IMR-90 (cell line): ENCODE measurements at regions not wholly inside any gene's neighbourhood (a gene's known extent, or its start where the extent isn't known, plus 50 kb on each side); places are given as distances from the start of the nearest gene placed in this dataset.

ENCODE experiments used
- ATAC-seq: fragments of 200-7000 bp; cut with Tn5 transposase; 2 replicates; pipeline ENCODE4 v1.9.1; 2020; ENCODE audit warnings: low read depth, mild to moderate bottlenecking, moderate library complexity
- BruUV-seq: library from RNA; stranded (reverse); fragments of 400-500 nt; replicated peaks from 2 replicates; lab custom pipeline; 2021; lab: Mats Ljungman, UMichigan
- CTCF ChIA-PET: fragments of 300-600 bp; formaldehyde crosslinking; extraction: SDS; loops from one replicate; lab custom pipeline; 2021; ENCODE audit warnings: antibody characterized with exemption; lab: Yijun Ruan, JAX
- POLR2A ChIA-PET: fragments of 300-600 bp; sonication (Branson Sonifier 250); formaldehyde crosslinking; loops from one replicate; lab custom pipeline; 2022; ENCODE audit warnings: antibody characterized with exemption; ENCODE audit not compliant: unreplicated experiment; lab: Charles Lee
- DNase-seq: peaks from one replicate; pipeline ENCODE4 v3.0.0; 2013
- H2AFZ ChIP-seq: replicated peaks from 2 replicates; pipeline ENCODE3; 2013; ENCODE audit warnings: low read length, mild to moderate bottlenecking; ENCODE audit not compliant: poor library complexity
- H2AK5ac ChIP-seq: 2 replicates; pipeline ENCODE4 v1.6.1; 2013; ENCODE audit warnings: low read depth, low read length, inconsistent platforms
- H2AK9ac ChIP-seq: replicated peaks from 2 replicates; pipeline ENCODE3; 2013; ENCODE audit warnings: mild to moderate bottlenecking, low read depth, low read length, moderate library complexity; ENCODE audit not compliant: poor library complexity
- H2BK120ac ChIP-seq: 2 replicates; pipeline ENCODE4 v1.6.1; 2013; ENCODE audit warnings: low read depth, low read length, inconsistent platforms
- H2BK15ac ChIP-seq: 3 replicates; pipeline ENCODE4 v1.6.1; 2013; ENCODE audit warnings: low read depth, low read length, inconsistent platforms
- H2BK20ac ChIP-seq: 2 replicates; pipeline ENCODE4 v1.6.1; 2013; ENCODE audit warnings: low read depth, mild to moderate bottlenecking, inconsistent platforms, low read length, moderate library complexity
- H2BK5ac ChIP-seq: 2 replicates; pipeline ENCODE4 v1.6.1; 2013; ENCODE audit warnings: mild to moderate bottlenecking, low read depth, low read length, inconsistent platforms; ENCODE audit not compliant: poor library complexity, severe bottlenecking
- H3K14ac ChIP-seq: replicated peaks from 2 replicates; pipeline ENCODE4 v1.6.1; 2013; ENCODE audit warnings: low read depth, low read length, inconsistent platforms
- H3K18ac ChIP-seq: 2 replicates; pipeline ENCODE4 v1.6.1; 2013; ENCODE audit warnings: low read depth, low read length, control low read depth
- H3K23ac ChIP-seq: 2 replicates; pipeline ENCODE4 v1.6.1; 2013; ENCODE audit warnings: low read depth, low read length, inconsistent platforms
- H3K27ac ChIP-seq: 2 replicates; pipeline ENCODE4 v1.5.1; 2013; ENCODE audit warnings: mild to moderate bottlenecking, control low read depth, low read length; ENCODE audit not compliant: insufficient read depth
- H3K27me3 ChIP-seq: 2 replicates; pipeline ENCODE4 v1.6.1; 2013; ENCODE audit warnings: low read length; ENCODE audit not compliant: control insufficient read depth, insufficient read depth
- H3K36me3 ChIP-seq: 2 replicates; pipeline ENCODE4 v1.6.1; 2013; ENCODE audit warnings: low read length, mixed read lengths; ENCODE audit not compliant: control insufficient read depth, insufficient read depth
- H3K4ac ChIP-seq: 2 replicates; pipeline ENCODE4 v1.6.1; 2013; ENCODE audit warnings: low read depth, low read length, inconsistent platforms
- H3K4me1 ChIP-seq: 2 replicates; pipeline ENCODE4 v1.6.1; 2013; ENCODE audit warnings: low read length, mixed read lengths; ENCODE audit not compliant: control insufficient read depth, insufficient read depth
- H3K4me2 ChIP-seq: 2 replicates; pipeline ENCODE4 v1.6.1; 2013; ENCODE audit warnings: low read depth, mild to moderate bottlenecking, control low read depth, low read length, moderate library complexity
- H3K4me3 ChIP-seq: 2 replicates; pipeline ENCODE4 v1.5.1; 2013; ENCODE audit warnings: low read depth, mild to moderate bottlenecking, control low read depth, low read length, moderate library complexity; ENCODE audit not compliant: insufficient read depth
- H3K56ac ChIP-seq: 2 replicates; pipeline ENCODE4 v1.6.1; 2013; ENCODE audit warnings: low read length, inconsistent platforms; ENCODE audit not compliant: insufficient read depth; ENCODE audit errors: extremely low read depth
- H3K79me1 ChIP-seq, 2 experiments: 2 replicates each; pipeline ENCODE4 v1.6.1; 2013; ENCODE audit warnings: low read length in 2 of 2, inconsistent platforms in 1 of 2, low read depth in 1 of 2
- H3K9ac ChIP-seq: 2 replicates; pipeline ENCODE4 v1.6.1; 2013; ENCODE audit warnings: low read depth, low read length, control low read depth
- H3K9me1 ChIP-seq: 2 replicates; pipeline ENCODE4 v1.6.1; 2013; ENCODE audit warnings: low read length, inconsistent platforms; ENCODE audit not compliant: insufficient read depth
- H3K9me3 ChIP-seq: 2 replicates; pipeline ENCODE4 v1.6.1; 2013; ENCODE audit warnings: low read length; ENCODE audit not compliant: control insufficient read depth, insufficient read depth
- H4K20me1 ChIP-seq: 2 replicates; pipeline ENCODE4 v1.6.1; 2013; ENCODE audit warnings: low read length, inconsistent platforms; ENCODE audit not compliant: insufficient read depth
- H4K5ac ChIP-seq: 2 replicates; pipeline ENCODE4 v1.6.1; 2013; ENCODE audit warnings: mild to moderate bottlenecking, low read depth, low read length, control low read depth
- H4K8ac ChIP-seq, 2 experiments: 2 replicates each; pipeline ENCODE4 v1.6.1; 2013; ENCODE audit warnings: low read depth in 2 of 2, low read length in 2 of 2, control low read depth in 1 of 2, inconsistent platforms in 1 of 2
- H4K91ac ChIP-seq: 2 replicates; pipeline ENCODE4 v1.6.1; 2013; ENCODE audit warnings: low read depth, low read length, inconsistent platforms; ENCODE audit not compliant: insufficient read depth
- BHLHE40 ChIP-seq: fragments of 150-350 bp; IDR thresholded peaks from 2 replicates; pipeline ENCODE4 v1.6.1; 2016; ENCODE audit warnings: mild to moderate bottlenecking, low read depth, low read length
- CHD1 ChIP-seq: IDR thresholded peaks from 2 replicates; pipeline ENCODE4 v1.6.1; 2012; ENCODE audit warnings: low read depth, low read length, improper control_type of control experiment
- CTCF ChIP-seq: conservative IDR thresholded peaks from 2 replicates; pipeline ENCODE4 v1.5.1; 2012; ENCODE audit warnings: mild to moderate bottlenecking, low read depth, low read length, improper control_type of control experiment
- ELK1 ChIP-seq: fragments of 150-350 bp; IDR thresholded peaks from 2 replicates; pipeline ENCODE4 v1.6.1; 2016; ENCODE audit warnings: low read depth, mild to moderate bottlenecking, low read length, moderate library complexity, borderline replicate concordance
- MXI1 ChIP-seq: IDR thresholded peaks from 2 replicates; pipeline ENCODE4 v1.6.1; 2012; ENCODE audit warnings: low read depth, mild to moderate bottlenecking, low read length, moderate library complexity, borderline replicate concordance
- POLR2A ChIP-seq: IDR thresholded peaks from 2 replicates; pipeline ENCODE4 v1.6.1; 2012; ENCODE audit warnings: mild to moderate bottlenecking, low read depth, low read length
- RAD21 ChIP-seq: IDR thresholded peaks from 2 replicates; pipeline ENCODE4 v1.6.1; 2012; ENCODE audit warnings: low read length, improper control_type of control experiment
- RCOR1 ChIP-seq: IDR thresholded peaks from 2 replicates; pipeline ENCODE4 v1.6.1; 2012; ENCODE audit warnings: mild to moderate bottlenecking, low read length, improper control_type of control experiment; ENCODE audit not compliant: insufficient replicate concordance
- RFX5 ChIP-seq: IDR thresholded peaks from 2 replicates; pipeline ENCODE4 v1.8.0; 2012; ENCODE audit warnings: low read depth, mild to moderate bottlenecking, low read length, moderate library complexity
- WGBS, 2 experiments: methylation state at CpG; one replicate each; pipeline versions ENCODE4 v1.1.5 to v1.1.7; 2013; ENCODE audit warnings: missing lambda C conversion rate in 2 of 2; ENCODE audit not compliant: insufficient read length in 1 of 2; ENCODE audit errors: extremely low coverage in 2 of 2; 5-methylcytosine and 5-hydroxymethylcytosine counted together
- dilution Hi-C: fragments of 300-500 bp; cut with HindIII; formaldehyde crosslinking; loops from one replicate; pipeline ENCODE4 v1.14.3; 2018; ENCODE audit warnings: low sequenced_read_pairs; ENCODE audit not compliant: unreplicated experiment
- in situ Hi-C: fragments of 300-500 bp; cut with MboI; formaldehyde crosslinking; loops from 3 replicates; pipeline ENCODE4 v1.14.3; 2019; ENCODE audit warnings: low sequenced_read_pairs, inconsistent platforms, mixed read lengths
- intact Hi-C: fragments of 100-400 bp; cut with micrococcal nuclease; formaldehyde crosslinking; loops from 2 replicates; pipeline ENCODE4 v1.10.0; 2022

GRCh38 chr2:160784034-160784433, 290.4 kb upstream of the RBMS1 start:
- H2AK9ac ChIP-seq, result no peak overlapping the region
- no peak overlapping the region for H3K4ac ChIP-seq
- H3K56ac ChIP-seq, result no peak overlapping the region
- H3K14ac ChIP-seq, result no peak overlapping the region
- H3K36me3 ChIP-seq, result no peaks in the 10 kb centered on the region
- WGBS, 2 experiments, result no CpG with 5 or more reads among the region's 3 CpGs
- no peak overlapping the region for H3K4me3 ChIP-seq
- no peaks in the 10 kb centered on the region for H3K9me1 ChIP-seq
- no peak overlapping the region for H2BK120ac ChIP-seq
- H2BK20ac ChIP-seq, result no peak overlapping the region
- no peak overlapping the region for H4K5ac ChIP-seq
- TF ChIP-seq RAD21 (no peak), RCOR1 (no peak), CTCF (no peak; the same call in 1 of the 2 replicates), RFX5 (no peak), ELK1 (no peak), BHLHE40 (no peak), MXI1 (no peak), POLR2A (no peak), CHD1 (no peak)
- H3K18ac ChIP-seq, result no peak overlapping the region
- no peak overlapping the region for H3K4me2 ChIP-seq
- H3K9ac ChIP-seq, result no peak overlapping the region
- H2BK5ac ChIP-seq, result no peak overlapping the region
- H3K23ac ChIP-seq, result no peak overlapping the region
- DNase-seq (no peak), ATAC-seq (no peak)
- CTCF ChIA-PET, result interaction anchor here (1.0 kb wide), 1 partner anchor 11 kb away, joined by 3 read pairs; no protein-coding TSS in a partner anchor
- no peak overlapping the region for H4K91ac ChIP-seq
- H2AFZ ChIP-seq, result no peak overlapping the region
- in situ Hi-C loops (no loop called here), dilution Hi-C loops (no loop called here), intact Hi-C loops (no loop called here)
- H3K4me1 ChIP-seq, result no peaks in the 10 kb centered on the region; the same call in 1 of the 2 replicates
- H3K27ac ChIP-seq, result no peak overlapping the region
- H4K8ac ChIP-seq, result no peak overlapping the region
- no peak overlapping the region for H2BK15ac ChIP-seq
- H2AK5ac ChIP-seq, result no peak overlapping the region
- no peaks in the 10 kb centered on the region for H3K79me1 ChIP-seq
- no peaks in the 10 kb centered on the region for H3K27me3 ChIP-seq
- H3K9me3 ChIP-seq, result no peaks in the 10 kb centered on the region
- no peaks in the 10 kb centered on the region for H4K20me1 ChIP-seq
- POLR2A ChIA-PET, result no interaction called here
- no TSS peak for BruUV-seq
